B cell (primary cell): ENCODE measurements at regions not wholly inside any gene's neighbourhood (a gene's known extent, or its start where the extent isn't known, plus 50 kb on each side); places are given as distances from the start of the nearest gene placed in this dataset.

ENCODE experiments used
- ATAC-seq: fragments of 200-7000 bp; cut with Tn5 transposase; one replicate; pipeline ENCODE4 v1.10.0; 2021; ENCODE audit warnings: low read depth, mild to moderate bottlenecking, moderate number of reproducible peaks, moderate library complexity
- CTCF ChIA-PET: fragments of 350-600 bp; sonication (Branson Sonifier 250); formaldehyde crosslinking; loops from one replicate; lab custom pipeline; 2021; ENCODE audit warnings: antibody characterized with exemption, inconsistent platforms; lab: Charles Lee
- POLR2A ChIA-PET: fragments of 350-600 bp; sonication (Branson Sonifier 250); formaldehyde crosslinking; loops from one replicate; lab custom pipeline; 2021; ENCODE audit warnings: antibody characterized with exemption; lab: Charles Lee
- DNase-seq: peaks from one replicate; pipeline ENCODE4 v3.0.0; 2013
- H2AFZ ChIP-seq: 2 replicates; pipeline ENCODE4 v1.6.1; 2012; ENCODE audit warnings: mild to moderate bottlenecking, low read depth, low read length; ENCODE audit not compliant: insufficient read depth, poor library complexity, severe bottlenecking
- H3K27ac ChIP-seq, 2 donors: 1 replicate in 1 of 2; 2 replicates in 1 of 2; pipeline ENCODE4 v1.5.1; 2012 to 2013; ENCODE audit warnings: low read length in 2 of 2, mild to moderate bottlenecking in 2 of 2, moderate library complexity in 1 of 2
- H3K27me3 ChIP-seq, 4 experiments: fragments of 200-600 bp in 1 of 4; sonication (generic) in 1 of 4; replicated peaks in 1 of 4; 1 replicate in 2 of 4; 2 replicates in 2 of 4; pipeline versions ENCODE4 v1.6.1 to v1.7.0; 2013 to 2016; ENCODE audit warnings: low read length in 3 of 4, mild to moderate bottlenecking in 2 of 4, mixed read lengths in 1 of 4, moderate library complexity in 1 of 4; ENCODE audit not compliant: insufficient read depth in 4 of 4, control insufficient read depth in 3 of 4; ENCODE audit errors: control extremely low read depth in 1 of 4
- H3K36me3 ChIP-seq, 2 experiments: replicated peaks in 1 of 2; 1 replicate in 1 of 2; 2 replicates in 1 of 2; pipeline versions ENCODE4 v1.6.1 to v1.7.1; 2013; ENCODE audit warnings: low read length in 1 of 2; ENCODE audit not compliant: insufficient read depth in 2 of 2, control insufficient read depth in 1 of 2; ENCODE audit errors: control extremely low read depth in 1 of 2, extremely low read depth in 1 of 2
- H3K4me1 ChIP-seq, 2 donors: fragments of 200-600 bp in 1 of 2; sonication (generic) in 1 of 2; 1 replicate in 1 of 2; 2 replicates in 1 of 2; pipeline versions ENCODE4 v1.5.1 to v1.6.1; 2013 to 2017; ENCODE audit warnings: low read length in 2 of 2; ENCODE audit not compliant: control insufficient read depth in 2 of 2, insufficient read depth in 2 of 2
- H3K4me2 ChIP-seq: replicated peaks from 2 replicates; pipeline ENCODE3; 2012; ENCODE audit warnings: mild to moderate bottlenecking, low read depth, low read length; ENCODE audit not compliant: poor library complexity, severe bottlenecking
- H3K4me3 ChIP-seq, 5 experiments: fragments of 200-600 bp in 1 of 5; sonication (generic) in 1 of 5; 1 replicate in 3 of 5; 2 replicates in 2 of 5; pipeline versions ENCODE4 v1.5.1 to v1.7.0; 2011 to 2016; ENCODE audit warnings: low read length in 4 of 5, mild to moderate bottlenecking in 4 of 5, low read depth in 2 of 5, control low read depth in 1 of 5, moderate library complexity in 1 of 5; ENCODE audit not compliant: insufficient read depth in 1 of 5; ENCODE audit errors: control extremely low read depth in 1 of 5, extremely low read depth in 1 of 5
- H3K79me2 ChIP-seq: fragments of 200-600 bp; sonication (generic); one replicate; pipeline ENCODE4 v1.6.0; 2016; ENCODE audit warnings: low read length; ENCODE audit not compliant: control insufficient read depth, insufficient read depth
- H3K9ac ChIP-seq: fragments of 200-600 bp; sonication (generic); 2 replicates; pipeline ENCODE4 v1.6.1; 2017; ENCODE audit warnings: mild to moderate bottlenecking, low read length, moderate library complexity
- H3K9me3 ChIP-seq, 3 donors: one replicate each; pipeline versions ENCODE4 v1.6.1 to v1.7.1; 2013; ENCODE audit warnings: low read length in 2 of 3; ENCODE audit not compliant: control insufficient read depth in 2 of 3, insufficient read depth in 1 of 3; ENCODE audit errors: control extremely low read depth in 1 of 3
- H4K20me1 ChIP-seq: 2 replicates; pipeline ENCODE4 v1.6.0; 2012; ENCODE audit warnings: mild to moderate bottlenecking, low read length; ENCODE audit not compliant: insufficient read depth, control insufficient read depth, poor library complexity, severe bottlenecking
- H3K27ac Mint-ChIP-seq: one replicate; pipeline ENCODE4 v1.8.0; 2021; ENCODE audit warnings: mixed read lengths
- H3K27me3 Mint-ChIP-seq: one replicate; pipeline ENCODE4 v1.8.0; 2021; ENCODE audit warnings: mixed read lengths
- H3K4me1 Mint-ChIP-seq: one replicate; pipeline ENCODE4 v1.8.0; 2021; ENCODE audit warnings: mixed read lengths
- H3K4me3 Mint-ChIP-seq: one replicate; pipeline ENCODE4 v1.8.0; 2021; ENCODE audit warnings: mixed read lengths
- H3K9me3 Mint-ChIP-seq: one replicate; pipeline ENCODE4 v1.8.0; 2022; ENCODE audit warnings: mixed read lengths; ENCODE audit not compliant: insufficient read depth
- CTCF ChIP-seq: fragments of 200-600 bp; IDR thresholded peaks from one replicate; pipeline ENCODE4 v1.8.0; 2022; ENCODE audit warnings: antibody characterized with exemption, mild to moderate bottlenecking
- EZH2 ChIP-seq: IDR thresholded peaks from 2 replicates; pipeline ENCODE4 v1.6.1; 2012; ENCODE audit warnings: borderline replicate concordance, low read depth, mild to moderate bottlenecking, moderate library complexity, low read length; ENCODE audit not compliant: insufficient read depth, poor library complexity, severe bottlenecking
- WGBS: methylation state at CpG from one replicate; pipeline ENCODE4 v1.1.5; 2013; ENCODE audit warnings: missing lambda C conversion rate; ENCODE audit not compliant: insufficient coverage; 5-methylcytosine and 5-hydroxymethylcytosine counted together
- intact Hi-C: fragments of 100-400 bp; cut with micrococcal nuclease; formaldehyde crosslinking; loops from one replicate; pipeline ENCODE4 v1.10.0; 2022

GRCh38 chr3:159858650-159859049 is 130.0 kb upstream of the IL12A start:
- Histone ChIP-seq H4K20me1 (no peaks in the 10 kb centered on the region), H3K4me1 (peaks cover 22 to 29% of the 10 kb centered on the region in 2 donors), H3K9me3 (no peaks in the 10 kb centered on the region), H3K36me3 (no peaks in the 10 kb centered on the region), H2AFZ (no peak overlapping the region), H3K27me3 (peaks cover 0 to 5% (median 0%) of the 10 kb centered on the region in 4 experiments), H3K4me3 (no peak overlapping the region), H3K9ac (no peak overlapping the region), H3K4me2 (no peak overlapping the region), H3K27ac (no peak overlapping the region), H3K79me2 (no peaks in the 10 kb centered on the region)
- no peak for ATAC-seq
- 63% methylated on average over 2 of the region's 5 CpGs for WGBS
- H3K27ac Mint-ChIP-seq: no peak overlapping the region
- no peak for TF ChIP-seq EZH2
- no peak for TF ChIP-seq CTCF
- CTCF ChIA-PET: no interaction called here
- POLR2A ChIA-PET: no interaction called here
- H3K4me3 Mint-ChIP-seq: no peak overlapping the region
- H3K9me3 Mint-ChIP-seq: no peaks in the 10 kb centered on the region
- intact Hi-C loops: no loop called here
- H3K27me3 Mint-ChIP-seq: peaks cover 8% of the 10 kb centered on the region
- DNase-seq: no peak
- peaks cover 36% of the 10 kb centered on the region for H3K4me1 Mint-ChIP-seq

GRCh38 chr3:159859424-159859823 is 129.2 kb upstream of the IL12A start:
- TF ChIP-seq EZH2: no peak
- no peak for TF ChIP-seq CTCF

More at GRCh38 chr3:159859424-159859823, 129.2 kb upstream of the IL12A start:
- no peak overlapping the region for H3K27ac Mint-ChIP-seq
- peaks cover 36% of the 10 kb centered on the region for H3K4me1 Mint-ChIP-seq
- no peak overlapping the region for H3K9ac ChIP-seq
- H3K4me2 ChIP-seq: no peak overlapping the region
- no peaks in the 10 kb centered on the region for H3K79me2 ChIP-seq
- no peak overlapping the region for H3K27ac ChIP-seq
- H2AFZ ChIP-seq: no peak overlapping the region
- peaks cover 8% of the 10 kb centered on the region for H3K27me3 Mint-ChIP-seq
- no peak for ATAC-seq
- CTCF ChIA-PET: interaction anchor here (0.7 to 1.1 kb wide), 2 partner anchors 25 to 30 kb away, joined by 3 read pairs; no protein-coding TSS in a partner anchor
- H3K9me3 ChIP-seq: no peaks in the 10 kb centered on the region
- H3K4me3 Mint-ChIP-seq: no peak overlapping the region
- H3K36me3 ChIP-seq: no peaks in the 10 kb centered on the region
- peaks cover 0 to 5% (median 0%) of the 10 kb centered on the region in 4 experiments for H3K27me3 ChIP-seq
- 100% methylated on average over 2 of the region's 3 CpGs for WGBS
- H3K4me1 ChIP-seq: peaks cover 22 to 29% of the 10 kb centered on the region in 2 donors
- no peak for DNase-seq
- H3K4me3 ChIP-seq: no peak overlapping the region
- intact Hi-C loops: no loop called here
- POLR2A ChIA-PET: no interaction called here
- no peaks in the 10 kb centered on the region for H4K20me1 ChIP-seq
- no peaks in the 10 kb centered on the region for H3K9me3 Mint-ChIP-seq
